ENCODE measurements at regions not wholly inside any gene's neighbourhood (a gene's known extent, or its start where the extent isn't known, plus 50 kb on each side); places are given as distances from the start of the nearest gene placed in this dataset.

DNA sequence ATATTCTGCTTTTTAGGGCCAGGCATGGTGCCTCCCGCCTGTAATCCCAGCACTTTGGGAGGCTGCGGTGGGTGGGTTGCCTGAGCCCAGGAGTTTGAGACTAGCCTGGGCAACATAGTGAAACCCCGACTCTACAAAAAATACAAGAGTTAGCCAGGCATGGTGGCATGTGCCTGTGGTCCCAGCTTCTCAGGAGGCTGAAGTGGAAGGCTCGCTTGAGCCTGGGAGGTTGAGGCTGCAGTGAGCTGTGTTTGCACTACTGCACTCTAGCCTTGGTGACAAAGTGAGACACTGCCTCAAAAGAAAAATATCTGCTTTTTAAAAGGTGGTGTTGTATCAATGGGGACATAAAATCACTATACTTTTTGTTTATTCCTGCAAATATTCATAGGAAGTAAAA is 112.8 kb downstream of the C3orf38 start:
- TF ChIP-seq, protein P1, sequence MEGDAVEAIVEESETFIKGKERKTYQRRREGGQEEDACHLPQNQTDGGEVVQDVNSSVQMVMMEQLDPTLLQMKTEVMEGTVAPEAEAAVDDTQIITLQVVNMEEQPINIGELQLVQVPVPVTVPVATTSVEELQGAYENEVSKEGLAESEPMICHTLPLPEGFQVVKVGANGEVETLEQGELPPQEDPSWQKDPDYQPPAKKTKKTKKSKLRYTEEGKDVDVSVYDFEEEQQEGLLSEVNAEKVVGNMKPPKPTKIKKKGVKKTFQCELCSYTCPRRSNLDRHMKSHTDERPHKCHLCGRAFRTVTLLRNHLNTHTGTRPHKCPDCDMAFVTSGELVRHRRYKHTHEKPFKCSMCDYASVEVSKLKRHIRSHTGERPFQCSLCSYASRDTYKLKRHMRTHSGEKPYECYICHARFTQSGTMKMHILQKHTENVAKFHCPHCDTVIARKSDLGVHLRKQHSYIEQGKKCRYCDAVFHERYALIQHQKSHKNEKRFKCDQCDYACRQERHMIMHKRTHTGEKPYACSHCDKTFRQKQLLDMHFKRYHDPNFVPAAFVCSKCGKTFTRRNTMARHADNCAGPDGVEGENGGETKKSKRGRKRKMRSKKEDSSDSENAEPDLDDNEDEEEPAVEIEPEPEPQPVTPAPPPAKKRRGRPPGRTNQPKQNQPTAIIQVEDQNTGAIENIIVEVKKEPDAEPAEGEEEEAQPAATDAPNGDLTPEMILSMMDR (tag by site-specific recombination; IDR thresholded peaks at IDR 0.05), result no peak
- no peak for TF ChIP-seq ZBTB20 (tag by site-specific recombination; IDR thresholded peaks at IDR 0.05)

Data from HEK293 (cell line).